K562 (cell line): ENCODE measurements at regions not wholly inside any gene's neighbourhood (a gene's known extent, or its start where the extent isn't known, plus 50 kb on each side); places are given as distances from the start of the nearest gene placed in this dataset.

Experiments used
- ATF1 ChIP-seq, 2 experiments: fragments of 450-650 bp in 1 of 2; IDR thresholded peaks; 2 replicates each; pipeline ENCODE4 v1.6.1; 2016; ENCODE audit warnings: missing compliant biosample characterization in 1 of 2, missing genetic modification characterization in 1 of 2
- CHD1 ChIP-seq: fragments of 200-600 bp; sonication (generic); IDR thresholded peaks from one replicate; pipeline ENCODE4 v1.6.1; 2012; ENCODE audit warnings: mild to moderate bottlenecking, moderate library complexity, low read length, inconsistent platforms
- CTCF ChIP-seq, 3 experiments: IDR thresholded peaks in 2 of 3; conservative IDR thresholded peaks in 1 of 3; 2 replicates each; pipeline ENCODE4 v1.5.1; 2011 to 2012; ENCODE audit warnings: low read length in 3 of 3, mild to moderate bottlenecking in 3 of 3, control low read depth in 2 of 3, improper control_type of control experiment in 1 of 3, inconsistent platforms in 1 of 3, low read depth in 1 of 3, mixed read lengths in 1 of 3, moderate library complexity in 1 of 3; ENCODE audit not compliant: insufficient read depth in 2 of 3
- ELK1 ChIP-seq: sonication (generic); formaldehyde crosslinking; IDR thresholded peaks from 2 replicates; pipeline ENCODE4 v1.8.1; 2022; ENCODE audit warnings: missing genetic modification reagents
- FOXP4 ChIP-seq: sonication (generic); formaldehyde crosslinking; IDR thresholded peaks from 2 replicates; pipeline ENCODE4 v1.8.0; 2022; ENCODE audit warnings: mild to moderate bottlenecking, missing genetic modification reagents, borderline replicate concordance
- HCFC1 ChIP-seq: IDR thresholded peaks from 2 replicates; pipeline ENCODE4 v1.6.1; 2012; ENCODE audit warnings: low read depth, low read length, improper control_type of control experiment
- MYC ChIP-seq, 2 experiments: fragments of 250-450 bp in 1 of 2; sonication (Bioruptor Pico) in 1 of 2; IDR thresholded peaks; 2 replicates each; pipeline versions ENCODE4 v1.5.1 to v1.6.1; 2012 to 2021; ENCODE audit warnings: low read depth in 2 of 2, borderline replicate concordance in 1 of 2, improper control_type of control experiment in 1 of 2, low read length in 1 of 2, mild to moderate bottlenecking in 1 of 2, moderate library complexity in 1 of 2
- NFYB ChIP-seq: IDR thresholded peaks from 2 replicates; pipeline ENCODE4 v1.6.1; 2011; ENCODE audit warnings: mild to moderate bottlenecking, moderate library complexity; ENCODE audit not compliant: insufficient read length; ENCODE audit errors: extremely low read depth
- SIN3A ChIP-seq, 2 experiments: fragments of 150-350 bp in 1 of 2; IDR thresholded peaks; 2 replicates each; pipeline ENCODE4 v1.6.1; 2011 to 2016; ENCODE audit warnings: borderline replicate concordance in 2 of 2, low read depth in 2 of 2, low read length in 2 of 2, mild to moderate bottlenecking in 2 of 2, moderate library complexity in 2 of 2; ENCODE audit not compliant: control insufficient read depth in 1 of 2
- TAF1 ChIP-seq: IDR thresholded peaks from 2 replicates; pipeline ENCODE4 v1.6.1; 2011; ENCODE audit warnings: mild to moderate bottlenecking, low read length, moderate library complexity; ENCODE audit not compliant: insufficient read depth, control insufficient read depth, severe bottlenecking; ENCODE audit errors: extremely low read depth
- ZFPM2 ChIP-seq: fragments of 250-450 bp; sonication (Bioruptor Pico); IDR thresholded peaks from 2 replicates; pipeline ENCODE4 v1.5.1; 2022; ENCODE audit warnings: mild to moderate bottlenecking
- ZNF609 ChIP-seq: sonication (generic); formaldehyde crosslinking; IDR thresholded peaks from 2 replicates; pipeline ENCODE4 v1.8.1; 2023; ENCODE audit warnings: missing genetic modification reagents, mild to moderate bottlenecking, borderline replicate concordance
- ZNF785 ChIP-seq: fragments of 250-450 bp; sonication (Bioruptor Pico); IDR thresholded peaks from 2 replicates; pipeline ENCODE4 v1.4.0; 2020; ENCODE audit warnings: mild to moderate bottlenecking

GRCh38 chr13:33367926-33368325 lies 82.4 kb upstream of the STARD13 start:
- no peak for TF ChIP-seq TAF1
- no peak for TF ChIP-seq MYC (IDR thresholded peaks at IDR 0.05; ENCODE audit: low read depth, low read length)
- TF ChIP-seq MYC (CRISPR knock-in tag; IDR thresholded peaks at IDR 0.05; ENCODE audit: borderline replicate concordance, low read depth), result no peak
- TF ChIP-seq NFYB, result no peak
- no peak for TF ChIP-seq CHD1
- TF ChIP-seq ZNF609 (CRISPR knock-in tag), result no peak
- no peak for TF ChIP-seq HCFC1
- no peak for TF ChIP-seq SIN3A (IDR thresholded peaks at IDR 0.05; ENCODE audit: borderline replicate concordance in 2 of 2, control insufficient read depth in 1 of 2, low read depth in 2 of 2, low read length in 2 of 2)
- no peak for TF ChIP-seq ZNF785
- TF ChIP-seq ELK1, result no peak
- TF ChIP-seq FOXP4 (CRISPR knock-in tag), result no peak
- TF ChIP-seq ATF1 (CRISPR knock-in tag; IDR thresholded peaks at IDR 0.05), result no peak
- TF ChIP-seq ATF1 (tag; IDR thresholded peaks at IDR 0.05), result no peak
- no peak for TF ChIP-seq CTCF (IDR thresholded peaks at IDR 0.05 in 2 of 3, conservative IDR thresholded peaks at IDR 0.05 in 1 of 3; ENCODE audit: insufficient read depth in 2 of 3, low read depth in 1 of 3, low read length in 3 of 3)
- no peak for TF ChIP-seq ZFPM2 (CRISPR knock-in tag)
